ENCODE measurements at regions not wholly inside any gene's neighbourhood (a gene's known extent, or its start where the extent isn't known, plus 50 kb on each side); places are given as distances from the start of the nearest gene placed in this dataset.

DNA sequence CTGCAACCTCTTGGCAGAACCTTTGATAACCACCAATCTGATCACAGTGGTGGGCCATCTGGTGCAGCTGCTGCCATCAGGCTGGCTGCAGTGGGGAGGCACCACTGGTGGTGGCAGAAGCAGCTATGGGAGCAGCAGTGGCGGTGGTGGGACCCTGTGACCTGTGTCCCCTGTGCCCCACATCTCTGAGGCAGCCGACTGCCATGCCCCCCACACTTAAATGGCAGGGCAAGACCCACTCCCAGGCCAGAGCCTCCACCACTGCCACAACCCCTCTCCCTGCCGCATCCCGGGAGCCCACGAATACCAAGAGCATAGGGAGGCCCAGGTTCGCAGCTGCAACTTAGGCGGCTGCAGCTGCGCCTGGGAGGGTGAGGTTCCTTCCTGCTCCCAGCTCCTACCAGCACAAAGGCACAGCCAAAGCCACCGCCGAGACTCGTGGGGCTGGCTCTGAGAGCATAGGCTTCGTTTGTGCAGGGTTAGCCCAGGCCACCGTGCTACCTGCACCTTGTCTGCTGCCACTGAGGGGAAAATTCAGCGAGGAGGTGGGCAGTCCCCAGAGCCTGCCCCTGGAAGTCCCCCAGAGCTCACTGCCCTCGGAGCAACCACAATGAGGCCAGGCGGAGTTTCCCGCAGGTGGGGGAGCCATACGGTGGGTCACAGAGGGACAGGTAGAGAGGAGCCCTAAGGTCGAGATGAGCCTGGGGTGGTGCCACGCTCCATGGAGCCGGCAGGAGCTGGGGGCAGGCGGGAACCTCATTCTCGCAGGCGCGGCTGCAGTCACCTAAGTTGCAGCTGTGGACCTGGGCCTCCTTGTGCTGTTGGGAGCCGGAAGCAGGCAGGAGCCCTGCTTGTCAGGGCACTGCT is 518.7 kb downstream of the RWDD3 start:
- H3K27ac Mint-ChIP-seq, result no peak overlapping the region
- no peak overlapping the region for H3K4me3 Mint-ChIP-seq
- ChIA-PET CTCF (no interaction called here), POLR2A (no interaction called here)
- Histone ChIP-seq H3K36me3 (ENCODE audit: insufficient read depth, low read length) (no peaks in the 10 kb centered on the region), H3K4me1 (ENCODE audit: insufficient read depth, low read length) (no peaks in the 10 kb centered on the region), H3K27me3 (ENCODE audit: insufficient read depth, low read length, poor library complexity, severe bottlenecking) (no peaks in the 10 kb centered on the region), H3K9me3 (ENCODE audit: low read length) (no peaks in the 10 kb centered on the region), H3K27ac (ENCODE audit: low read depth, low read length) (no peak overlapping the region), H3K4me3 (ENCODE audit: low read length) (no peak overlapping the region)
- peaks cover 5 to 23% (median 17%) of the 10 kb centered on the region in 5 donors for H3K9me3 Mint-ChIP-seq
- no peaks in the 10 kb centered on the region for H3K4me1 Mint-ChIP-seq
- DNase-seq, result no peak
- no peaks in the 10 kb centered on the region for H3K27me3 Mint-ChIP-seq
- H3K36me3 Mint-ChIP-seq, result no peaks in the 10 kb centered on the region

GRCh38 chr1:95753382-95754016 is 519.5 kb downstream of the RWDD3 start:
- H3K27ac Mint-ChIP-seq, result no peak overlapping the region
- POLR2A ChIA-PET, result no interaction called here
- H3K27me3 Mint-ChIP-seq, result no peaks in the 10 kb centered on the region
- DNase-seq, result no peak
- no peak overlapping the region for H3K4me3 Mint-ChIP-seq
- Histone ChIP-seq H3K4me3 (ENCODE audit: low read length) (no peak overlapping the region), H3K4me1 (ENCODE audit: insufficient read depth, low read length) (no peaks in the 10 kb centered on the region), H3K27me3 (ENCODE audit: insufficient read depth, low read length, poor library complexity, severe bottlenecking) (no peaks in the 10 kb centered on the region), H3K36me3 (ENCODE audit: insufficient read depth, low read length) (no peaks in the 10 kb centered on the region), H3K27ac (ENCODE audit: low read depth, low read length) (no peak overlapping the region), H3K9me3 (ENCODE audit: low read length) (no peaks in the 10 kb centered on the region)
- peaks cover 5 to 23% (median 17%) of the 10 kb centered on the region in 5 donors for H3K9me3 Mint-ChIP-seq
- no peaks in the 10 kb centered on the region for H3K36me3 Mint-ChIP-seq
- CTCF ChIA-PET, result no interaction called here
- H3K4me1 Mint-ChIP-seq, result no peaks in the 10 kb centered on the region

DNA sequence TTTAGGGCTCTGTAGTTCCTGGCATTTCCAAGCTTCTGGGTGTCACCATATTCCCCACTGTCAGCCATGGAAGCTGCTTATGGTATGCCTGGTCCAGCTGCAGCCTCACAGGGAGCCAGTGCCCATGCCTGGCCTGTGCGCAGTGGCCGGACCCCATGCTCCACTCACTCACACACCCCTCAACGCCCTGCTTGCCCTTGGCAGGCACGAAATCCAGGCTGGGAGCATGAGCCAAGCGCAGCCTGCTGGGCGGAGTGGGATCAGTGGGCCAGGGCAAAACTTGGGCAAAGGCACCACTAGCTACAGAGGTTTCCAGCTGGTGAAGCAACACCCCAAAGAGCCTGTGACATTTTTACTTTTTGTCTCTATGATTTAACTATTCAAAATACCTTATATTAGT is 520.4 kb downstream of the RWDD3 start:
- Histone ChIP-seq H3K27me3 (ENCODE audit: insufficient read depth, low read length, poor library complexity, severe bottlenecking) (no peaks in the 10 kb centered on the region), H3K4me3 (ENCODE audit: low read length) (no peak overlapping the region), H3K9me3 (ENCODE audit: low read length) (no peaks in the 10 kb centered on the region), H3K27ac (ENCODE audit: low read depth, low read length) (no peak overlapping the region), H3K4me1 (ENCODE audit: insufficient read depth, low read length) (no peaks in the 10 kb centered on the region), H3K36me3 (ENCODE audit: insufficient read depth, low read length) (no peaks in the 10 kb centered on the region)
- H3K4me3 Mint-ChIP-seq, result no peak overlapping the region
- no peak overlapping the region for H3K27ac Mint-ChIP-seq
- peaks cover 5 to 24% (median 17%) of the 10 kb centered on the region in 5 donors for H3K9me3 Mint-ChIP-seq
- ChIA-PET CTCF (interaction anchor here (0.7 kb wide), 1 partner anchor 16 kb away, joined by 3 read pairs; no protein-coding TSS in a partner anchor), POLR2A (no interaction called here)
- DNase-seq, result no peak
- H3K36me3 Mint-ChIP-seq, result no peaks in the 10 kb centered on the region
- no peaks in the 10 kb centered on the region for H3K27me3 Mint-ChIP-seq
- H3K4me1 Mint-ChIP-seq, result no peaks in the 10 kb centered on the region

DNA sequence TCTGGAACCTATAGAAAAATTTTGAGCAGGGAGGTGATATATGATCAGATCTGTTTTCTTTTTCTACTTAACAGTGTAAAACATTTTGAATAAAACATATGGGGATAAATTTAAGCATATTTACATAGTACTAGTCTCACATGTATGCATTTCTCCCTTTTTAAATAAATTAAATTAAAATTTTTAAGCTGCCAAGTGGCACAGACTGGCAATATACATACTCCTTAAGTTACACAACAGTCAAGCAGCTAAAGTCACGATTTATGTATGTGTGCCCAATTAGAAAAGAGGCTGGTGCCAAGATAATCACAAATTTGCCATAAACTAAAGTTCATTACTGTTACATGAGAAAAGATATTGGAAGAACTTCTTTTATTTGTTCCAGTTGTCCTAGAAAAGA is 532.0 kb downstream of the RWDD3 start:
- H3K36me3 ChIP-seq (ENCODE audit: insufficient read depth, low read length), result no peaks in the 10 kb centered on the region
- Mint-ChIP-seq H3K27ac (no peak overlapping the region), H3K27me3 (no peaks in the 10 kb centered on the region), H3K4me1 (no peaks in the 10 kb centered on the region), H3K36me3 (no peaks in the 10 kb centered on the region), H3K4me3 (no peak overlapping the region), H3K9me3 (peaks cover 0 to 27% (median 5%) of the 10 kb centered on the region in 5 donors)
- no peaks in the 10 kb centered on the region for H3K4me1 ChIP-seq (ENCODE audit: insufficient read depth, low read length)
- no peak overlapping the region for H3K4me3 ChIP-seq (ENCODE audit: low read length)
- ChIA-PET CTCF (interaction anchor here (1.1 kb wide), 1 partner anchor 9 kb away, joined by 3 read pairs; no protein-coding TSS in a partner anchor), POLR2A (no interaction called here)
- no peak for DNase-seq
- H3K27me3 ChIP-seq (ENCODE audit: insufficient read depth, low read length, poor library complexity, severe bottlenecking), result no peaks in the 10 kb centered on the region
- H3K9me3 ChIP-seq (ENCODE audit: low read length), result no peaks in the 10 kb centered on the region
- H3K27ac ChIP-seq (ENCODE audit: low read depth, low read length), result no peak overlapping the region

GRCh38 chr1:95770581-95770980 is 536.6 kb downstream of the RWDD3 start:
- H3K27me3 ChIP-seq (ENCODE audit: insufficient read depth, low read length, poor library complexity, severe bottlenecking), result no peaks in the 10 kb centered on the region
- H3K4me3 Mint-ChIP-seq, result no peak overlapping the region
- no peak for DNase-seq
- H3K4me3 ChIP-seq (ENCODE audit: low read length), result no peak overlapping the region
- peaks cover 0 to 21% (median 5%) of the 10 kb centered on the region in 5 donors for H3K9me3 Mint-ChIP-seq
- CTCF ChIA-PET, result interaction anchor here (1.3 kb wide), 1 partner anchor 16 kb away, joined by 3 read pairs; no protein-coding TSS in a partner anchor
- H3K4me1 Mint-ChIP-seq, result no peaks in the 10 kb centered on the region
- H3K27me3 Mint-ChIP-seq, result no peaks in the 10 kb centered on the region
- no peak overlapping the region for H3K27ac ChIP-seq (ENCODE audit: low read depth, low read length)
- H3K4me1 ChIP-seq (ENCODE audit: insufficient read depth, low read length), result no peaks in the 10 kb centered on the region
- no peak overlapping the region for H3K27ac Mint-ChIP-seq
- POLR2A ChIA-PET, result no interaction called here
- H3K36me3 Mint-ChIP-seq, result no peaks in the 10 kb centered on the region
- H3K36me3 ChIP-seq (ENCODE audit: insufficient read depth, low read length), result no peaks in the 10 kb centered on the region
- H3K9me3 ChIP-seq (ENCODE audit: low read length), result no peaks in the 10 kb centered on the region

GRCh38 chr1:95778217-95778616 is 544.2 kb downstream of the RWDD3 start:
- Mint-ChIP-seq H3K4me3 (no peak overlapping the region), H3K36me3 (no peaks in the 10 kb centered on the region), H3K4me1 (no peaks in the 10 kb centered on the region), H3K27ac (no peak overlapping the region), H3K27me3 (no peaks in the 10 kb centered on the region), H3K9me3 (peaks cover 4 to 22% (median 7%) of the 10 kb centered on the region in 5 donors)
- H3K4me1 ChIP-seq (ENCODE audit: insufficient read depth, low read length), result no peaks in the 10 kb centered on the region
- ChIA-PET CTCF (no interaction called here), POLR2A (no interaction called here)
- H3K4me3 ChIP-seq (ENCODE audit: low read length), result no peak overlapping the region
- H3K27ac ChIP-seq (ENCODE audit: low read depth, low read length), result no peak overlapping the region
- H3K36me3 ChIP-seq (ENCODE audit: insufficient read depth, low read length), result no peaks in the 10 kb centered on the region
- H3K9me3 ChIP-seq (ENCODE audit: low read length), result no peaks in the 10 kb centered on the region
- H3K27me3 ChIP-seq (ENCODE audit: insufficient read depth, low read length, poor library complexity, severe bottlenecking), result no peaks in the 10 kb centered on the region
- DNase-seq, result no peak

- no peak overlapping the region for H3K4me3 Mint-ChIP-seq
- POLR2A ChIA-PET, result no interaction called here
These were observed 546.8 kb downstream of the RWDD3 start for GRCh38 chr1:95780836-95781235.

GRCh38 chr1:95790136-95790535 is 556.1 kb downstream of the RWDD3 start:
- Histone ChIP-seq H3K4me1 (ENCODE audit: insufficient read depth, low read length) (no peaks in the 10 kb centered on the region), H3K4me3 (ENCODE audit: low read length) (no peak overlapping the region), H3K27ac (ENCODE audit: low read depth, low read length) (no peak overlapping the region), H3K9me3 (ENCODE audit: low read length) (no peaks in the 10 kb centered on the region), H3K27me3 (ENCODE audit: insufficient read depth, low read length, poor library complexity, severe bottlenecking) (no peaks in the 10 kb centered on the region), H3K36me3 (ENCODE audit: insufficient read depth, low read length) (no peaks in the 10 kb centered on the region)
- Mint-ChIP-seq H3K36me3 (no peaks in the 10 kb centered on the region), H3K4me3 (no peak overlapping the region), H3K4me1 (no peaks in the 10 kb centered on the region), H3K27ac (no peak overlapping the region), H3K9me3 (peaks cover 2 to 18% (median 9%) of the 10 kb centered on the region in 5 donors), H3K27me3 (no peaks in the 10 kb centered on the region)
- ChIA-PET CTCF (no interaction called here), POLR2A (no interaction called here)
- no peak for DNase-seq

More at GRCh38 chr1:95780836-95781235, 546.8 kb downstream of the RWDD3 start:
- Histone ChIP-seq H3K4me1 (ENCODE audit: insufficient read depth, low read length) (no peaks in the 10 kb centered on the region), H3K27me3 (ENCODE audit: insufficient read depth, low read length, poor library complexity, severe bottlenecking) (no peaks in the 10 kb centered on the region), H3K4me3 (ENCODE audit: low read length) (no peak overlapping the region), H3K9me3 (ENCODE audit: low read length) (no peaks in the 10 kb centered on the region), H3K27ac (ENCODE audit: low read depth, low read length) (no peak overlapping the region), H3K36me3 (ENCODE audit: insufficient read depth, low read length) (no peaks in the 10 kb centered on the region)
- Mint-ChIP-seq H3K27ac (no peak overlapping the region), H3K4me1 (no peaks in the 10 kb centered on the region), H3K27me3 (no peaks in the 10 kb centered on the region), H3K36me3 (no peaks in the 10 kb centered on the region), H3K9me3 (peaks cover 0 to 14% (median 6%) of the 10 kb centered on the region in 5 donors)
- CTCF ChIA-PET, result no interaction called here
- no peak for DNase-seq

All from CD8-positive, alpha-beta memory T cell (primary cell).